SK-N-SH treated with all-trans-retinoic acid at 6 μM for 48 hours (cell line): ENCODE measurements at regions not wholly inside any gene's neighbourhood (a gene's known extent, or its start where the extent isn't known, plus 50 kb on each side); places are given as distances from the start of the nearest gene placed in this dataset.

Source experiments
- ARNTL ChIP-seq: fragments of 450-650 bp; formaldehyde crosslinking; IDR thresholded peaks from 2 replicates; pipeline ENCODE4 v1.5.0; 2020; ENCODE audit warnings: low read depth, mild to moderate bottlenecking, moderate library complexity, borderline replicate concordance
- PATZ1 ChIP-seq: fragments of 250-450 bp; sonication (Bioruptor Pico); IDR thresholded peaks from 2 replicates; pipeline ENCODE4 v1.8.0; 2020; ENCODE audit warnings: mild to moderate bottlenecking, moderate library complexity, borderline replicate concordance
- PPARA ChIP-seq: fragments of 250-450 bp; sonication (Bioruptor Pico); IDR thresholded peaks from 2 replicates; pipeline ENCODE4 v1.5.0; 2020; ENCODE audit warnings: mild to moderate bottlenecking, borderline replicate concordance
- RARB ChIP-seq: fragments of 250-450 bp; sonication (Bioruptor Pico); IDR thresholded peaks from 2 replicates; pipeline ENCODE4 v1.8.0; 2021; ENCODE audit warnings: mild to moderate bottlenecking, moderate library complexity
- TOX ChIP-seq: fragments of 250-450 bp; sonication (Bioruptor Pico); IDR thresholded peaks from 2 replicates; pipeline ENCODE4 v1.8.0; 2021; ENCODE audit warnings: mild to moderate bottlenecking, moderate library complexity, borderline replicate concordance
- ZFP3 ChIP-seq: fragments of 250-450 bp; sonication (Bioruptor Pico); IDR thresholded peaks from 2 replicates; pipeline ENCODE4 v1.5.0; 2020; ENCODE audit warnings: mild to moderate bottlenecking, moderate library complexity
- ZNF8 ChIP-seq: fragments of 450-650 bp; formaldehyde crosslinking; IDR thresholded peaks from 2 replicates; pipeline ENCODE4 v1.5.0; 2020; ENCODE audit warnings: mild to moderate bottlenecking, moderate library complexity
- TF ChIP-seq, protein P1 (sequence below): fragments of 250-450 bp; sonication (Bioruptor Pico); IDR thresholded peaks from 2 replicates; pipeline ENCODE4 v1.5.1; 2020; ENCODE audit warnings: low read depth, mild to moderate bottlenecking, moderate library complexity
- TF ChIP-seq, protein P2 (sequence below): fragments of 250-450 bp; sonication (Bioruptor Pico); IDR thresholded peaks from 2 replicates; pipeline ENCODE4 v1.8.0; 2021; ENCODE audit warnings: low read depth, mild to moderate bottlenecking, moderate library complexity, borderline replicate concordance

- TF ChIP-seq PATZ1 (CRISPR knock-in tag) (no peak), ZFP3 (CRISPR knock-in tag) (no peak), ZNF8 (no peak), ARNTL (CRISPR knock-in tag) (no peak), RARB (CRISPR knock-in tag) (no peak), TOX (CRISPR knock-in tag) (no peak), PPARA (no peak)
- TF ChIP-seq, protein P1, sequence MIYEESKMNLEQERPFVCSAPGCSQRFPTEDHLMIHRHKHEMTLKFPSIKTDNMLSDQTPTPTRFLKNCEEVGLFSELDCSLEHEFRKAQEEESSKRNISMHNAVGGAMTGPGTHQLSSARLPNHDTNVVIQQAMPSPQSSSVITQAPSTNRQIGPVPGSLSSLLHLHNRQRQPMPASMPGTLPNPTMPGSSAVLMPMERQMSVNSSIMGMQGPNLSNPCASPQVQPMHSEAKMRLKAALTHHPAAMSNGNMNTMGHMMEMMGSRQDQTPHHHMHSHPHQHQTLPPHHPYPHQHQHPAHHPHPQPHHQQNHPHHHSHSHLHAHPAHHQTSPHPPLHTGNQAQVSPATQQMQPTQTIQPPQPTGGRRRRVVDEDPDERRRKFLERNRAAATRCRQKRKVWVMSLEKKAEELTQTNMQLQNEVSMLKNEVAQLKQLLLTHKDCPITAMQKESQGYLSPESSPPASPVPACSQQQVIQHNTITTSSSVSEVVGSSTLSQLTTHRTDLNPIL, result no peak
- TF ChIP-seq, protein P2, sequence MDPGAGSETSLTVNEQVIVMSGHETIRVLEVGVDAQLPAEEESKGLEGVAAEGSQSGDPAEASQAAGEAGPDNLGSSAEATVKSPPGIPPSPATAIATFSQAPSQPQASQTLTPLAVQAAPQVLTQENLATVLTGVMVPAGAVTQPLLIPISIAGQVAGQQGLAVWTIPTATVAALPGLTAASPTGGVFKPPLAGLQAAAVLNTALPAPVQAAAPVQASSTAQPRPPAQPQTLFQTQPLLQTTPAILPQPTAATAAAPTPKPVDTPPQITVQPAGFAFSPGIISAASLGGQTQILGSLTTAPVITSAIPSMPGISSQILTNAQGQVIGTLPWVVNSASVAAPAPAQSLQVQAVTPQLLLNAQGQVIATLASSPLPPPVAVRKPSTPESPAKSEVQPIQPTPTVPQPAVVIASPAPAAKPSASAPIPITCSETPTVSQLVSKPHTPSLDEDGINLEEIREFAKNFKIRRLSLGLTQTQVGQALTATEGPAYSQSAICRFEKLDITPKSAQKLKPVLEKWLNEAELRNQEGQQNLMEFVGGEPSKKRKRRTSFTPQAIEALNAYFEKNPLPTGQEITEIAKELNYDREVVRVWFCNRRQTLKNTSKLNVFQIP (CRISPR knock-in tag), result no peak
These were observed 214.6 kb upstream of the FAM241A start for GRCh38 chr4:111930659-111931058.
